Sigmoid colon (tissue), 6 donors: ENCODE measurements at regions not wholly inside any gene's neighbourhood (a gene's known extent, or its start where the extent isn't known, plus 50 kb on each side); places are given as distances from the start of the nearest gene placed in this dataset.

ENCODE experiments used
- DNase-seq: peaks from one replicate; pipeline ENCODE4 v3.0.0-alpha.2; 2019
- H3K27ac ChIP-seq, 4 donors: fragments of 200-600 bp; sonication (generic); one replicate each; pipeline ENCODE4 v1.5.1; 2016 to 2019; ENCODE audit warnings: mild to moderate bottlenecking in 1 of 4
- H3K27me3 ChIP-seq, 3 donors: fragments of 200-600 bp; sonication (generic); one replicate each; pipeline ENCODE4 v1.5.1; 2019; ENCODE audit warnings: mild to moderate bottlenecking in 1 of 3
- H3K36me3 ChIP-seq, 4 donors: fragments of 200-600 bp; sonication (generic); one replicate each; pipeline ENCODE4 v1.5.1; 2016 to 2019
- H3K4me1 ChIP-seq, 4 donors: fragments of 200-600 bp; sonication (generic); one replicate each; pipeline ENCODE4 v1.5.1; 2017 to 2019
- H3K4me3 ChIP-seq, 4 donors: fragments of 200-600 bp; sonication (generic); one replicate each; pipeline ENCODE4 v1.5.1; 2017 to 2019; ENCODE audit warnings: mild to moderate bottlenecking in 2 of 4, moderate library complexity in 1 of 4
- H3K9me3 ChIP-seq, 4 donors: fragments of 200-600 bp in 3 of 4; sonication (generic) in 3 of 4; one replicate each; pipeline versions ENCODE4 v1.5.1 to v1.6.1; 2013 to 2019
- EP300 ChIP-seq, 4 donors: sonication (generic); formaldehyde crosslinking; IDR thresholded peaks; one replicate each; pipeline ENCODE4 v1.6.1; 2017; ENCODE audit warnings: antibody characterized with exemption in 4 of 4
- POLR2A ChIP-seq, 2 donors: fragments of 450-650 bp; IDR thresholded peaks; one replicate each; pipeline ENCODE4 v1.6.1; 2016; ENCODE audit warnings: antibody characterized with exemption in 2 of 2, mild to moderate bottlenecking in 2 of 2, moderate library complexity in 2 of 2
- POLR2AphosphoS5 ChIP-seq, 4 donors: sonication (generic); formaldehyde crosslinking; IDR thresholded peaks; one replicate each; pipeline ENCODE4 v1.6.1; 2017; ENCODE audit warnings: antibody characterized with exemption in 4 of 4
- WGBS, 2 donors: extraction: QIAGEN DNeasy Blood & Tissue Kit; methylation state at CpG; one replicate each; pipeline ENCODE4 v1.1.7; 2013; 5-methylcytosine and 5-hydroxymethylcytosine counted together
- intact Hi-C: fragments of 100-400 bp; cut with DNase I; formaldehyde crosslinking; loops from one replicate; pipeline ENCODE4 v1.15.1; 2023
- TF ChIP-seq, protein P1 (sequence below), 4 experiments: fragments of 450-650 bp in 3 of 4; fragments of 200-600 bp in 1 of 4; IDR thresholded peaks; one replicate each; pipeline ENCODE4 v1.5.1; 2016 to 2019; ENCODE audit warnings: antibody characterized with exemption in 4 of 4, mild to moderate bottlenecking in 3 of 4, moderate library complexity in 2 of 4
- donor health status: healthy with polysubstance abuse.
- donor health status: healthy.

DNA sequence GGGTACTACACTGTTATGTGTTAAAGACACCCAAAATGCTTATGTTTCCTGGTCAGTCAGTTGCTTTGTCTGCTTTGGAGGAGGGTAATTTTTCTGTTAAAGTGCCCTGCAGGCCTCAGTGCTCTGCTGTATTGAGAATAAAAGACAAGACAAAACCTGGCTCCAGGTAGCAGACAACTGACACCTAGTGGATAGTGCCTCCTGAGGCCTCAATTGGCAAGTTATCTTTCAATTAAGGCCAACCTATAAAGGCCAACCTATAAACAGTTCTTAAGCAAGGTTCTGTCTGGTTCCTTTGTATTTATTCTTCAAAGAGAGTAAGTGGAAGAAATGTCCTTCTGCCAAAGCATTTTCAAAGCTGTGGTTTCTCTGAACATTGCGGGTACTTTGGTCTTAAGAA lies 773.8 kb downstream of the MECOM start:
- intact Hi-C loops = no loop called here
- TF ChIP-seq POLR2A (IDR thresholded peaks at IDR 0.05) = no peak
- TF ChIP-seq POLR2AphosphoS5 (IDR thresholded peaks at IDR 0.05) = no peak
- TF ChIP-seq, protein P1, sequence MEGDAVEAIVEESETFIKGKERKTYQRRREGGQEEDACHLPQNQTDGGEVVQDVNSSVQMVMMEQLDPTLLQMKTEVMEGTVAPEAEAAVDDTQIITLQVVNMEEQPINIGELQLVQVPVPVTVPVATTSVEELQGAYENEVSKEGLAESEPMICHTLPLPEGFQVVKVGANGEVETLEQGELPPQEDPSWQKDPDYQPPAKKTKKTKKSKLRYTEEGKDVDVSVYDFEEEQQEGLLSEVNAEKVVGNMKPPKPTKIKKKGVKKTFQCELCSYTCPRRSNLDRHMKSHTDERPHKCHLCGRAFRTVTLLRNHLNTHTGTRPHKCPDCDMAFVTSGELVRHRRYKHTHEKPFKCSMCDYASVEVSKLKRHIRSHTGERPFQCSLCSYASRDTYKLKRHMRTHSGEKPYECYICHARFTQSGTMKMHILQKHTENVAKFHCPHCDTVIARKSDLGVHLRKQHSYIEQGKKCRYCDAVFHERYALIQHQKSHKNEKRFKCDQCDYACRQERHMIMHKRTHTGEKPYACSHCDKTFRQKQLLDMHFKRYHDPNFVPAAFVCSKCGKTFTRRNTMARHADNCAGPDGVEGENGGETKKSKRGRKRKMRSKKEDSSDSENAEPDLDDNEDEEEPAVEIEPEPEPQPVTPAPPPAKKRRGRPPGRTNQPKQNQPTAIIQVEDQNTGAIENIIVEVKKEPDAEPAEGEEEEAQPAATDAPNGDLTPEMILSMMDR (IDR thresholded peaks at IDR 0.05) = no peak
- no peak for TF ChIP-seq EP300 (IDR thresholded peaks at IDR 0.05)

DNA sequence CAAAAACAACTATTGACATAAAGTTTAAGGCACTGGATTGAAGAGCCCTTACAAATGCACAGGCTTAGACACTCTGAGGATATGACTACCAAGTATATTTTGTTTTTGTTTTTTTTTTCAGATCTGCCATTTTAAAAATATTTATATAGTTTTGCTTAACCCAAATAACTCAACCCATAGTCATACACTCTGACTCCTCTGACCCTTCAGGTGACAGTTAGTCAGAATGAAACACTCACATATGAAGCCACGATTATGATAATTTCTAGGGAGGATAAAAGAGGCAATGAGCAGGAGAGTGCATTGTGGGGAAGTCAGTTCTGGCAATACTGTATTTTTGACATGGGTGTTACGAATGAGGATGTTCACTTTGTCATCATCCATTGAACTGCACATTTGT lies 774.7 kb downstream of the MECOM start:
- DNase-seq = no peak
- no peaks in the 10 kb centered on the region for H3K9me3 ChIP-seq
- no peak overlapping the region for H3K4me3 ChIP-seq
- TF ChIP-seq, protein P1 (IDR thresholded peaks at IDR 0.05) = no peak
- no peak for TF ChIP-seq POLR2AphosphoS5 (IDR thresholded peaks at IDR 0.05)
- no peak for TF ChIP-seq EP300 (IDR thresholded peaks at IDR 0.05)
- no peak for TF ChIP-seq POLR2A (IDR thresholded peaks at IDR 0.05)
- no peak overlapping the region for H3K27ac ChIP-seq
- H3K4me1 ChIP-seq = peaks cover 0 to 18% (median 16%) of the 10 kb centered on the region in 4 donors
- WGBS, 2 donors = 84 to 85% methylated on average over 2 of the region's 2 CpGs
- H3K36me3 ChIP-seq = no peaks in the 10 kb centered on the region
- no peaks in the 10 kb centered on the region for H3K27me3 ChIP-seq
- intact Hi-C loops = no loop called here

More for the DNA sequence above, 773.8 kb downstream of the MECOM start:
- Histone ChIP-seq H3K4me3 (no peak overlapping the region), H3K27me3 (no peaks in the 10 kb centered on the region), H3K27ac (no peak overlapping the region), H3K36me3 (no peaks in the 10 kb centered on the region), H3K9me3 (no peaks in the 10 kb centered on the region), H3K4me1 (peaks cover 0 to 10% (median 7%) of the 10 kb centered on the region in 4 donors)
- DNase-seq = no peak
- WGBS, 2 donors = 72 to 98% methylated on average over 1 of the region's 1 CpG

GRCh38 chr3:168885028-168885427 lies 778.5 kb downstream of the MECOM start:
- Histone ChIP-seq H3K9me3 (no peaks in the 10 kb centered on the region), H3K27me3 (no peaks in the 10 kb centered on the region), H3K4me1 (peaks cover 0 to 19% (median 16%) of the 10 kb centered on the region in 4 donors), H3K36me3 (no peaks in the 10 kb centered on the region), H3K4me3 (no peak overlapping the region), H3K27ac (peak overlapping the region in 1 of 4 donors; percentile 22)
- TF ChIP-seq POLR2A (IDR thresholded peaks at IDR 0.05) (no peak), POLR2AphosphoS5 (IDR thresholded peaks at IDR 0.05) (no peak), EP300 (IDR thresholded peaks at IDR 0.05) (no peak)
- TF ChIP-seq, protein P1 (IDR thresholded peaks at IDR 0.05) = no peak
- WGBS, 2 donors = 84 to 93% methylated on average over 2 of the region's 2 CpGs
- intact Hi-C loops = no loop called here
- no peak for DNase-seq

GRCh38 chr3:168884353-168884903 lies 779.1 kb downstream of the MECOM start:
- DNase-seq = no peak
- 0 to 1% methylated on average over 1 of the region's 1 CpG for WGBS, 2 donors
- no peak overlapping the region for H3K4me3 ChIP-seq
- H3K36me3 ChIP-seq = no peaks in the 10 kb centered on the region
- peak overlapping the region in 1 of 4 donors; percentile 22 for H3K27ac ChIP-seq
- H3K27me3 ChIP-seq = no peaks in the 10 kb centered on the region
- no peaks in the 10 kb centered on the region for H3K9me3 ChIP-seq
- H3K4me1 ChIP-seq = peaks cover 0 to 19% (median 16%) of the 10 kb centered on the region in 4 donors
- intact Hi-C loops = no loop called here
- TF ChIP-seq POLR2AphosphoS5 (IDR thresholded peaks at IDR 0.05) = peak in 1 of 4 donors; percentile 20
- TF ChIP-seq, protein P1 (IDR thresholded peaks at IDR 0.05) = no peak
- TF ChIP-seq POLR2A (IDR thresholded peaks at IDR 0.05) = no peak
- no peak for TF ChIP-seq EP300 (IDR thresholded peaks at IDR 0.05)

GRCh38 chr3:168883145-168883544 lies 780.4 kb downstream of the MECOM start:
- peaks cover 0 to 26% (median 18%) of the 10 kb centered on the region in 4 donors for H3K4me1 ChIP-seq
- H3K27me3 ChIP-seq = no peaks in the 10 kb centered on the region
- H3K36me3 ChIP-seq = no peaks in the 10 kb centered on the region
- 0 to 89% methylated on average over 1 of the region's 1 CpG for WGBS, 2 donors
- intact Hi-C loops = no loop called here
- no peak overlapping the region for H3K27ac ChIP-seq
- TF ChIP-seq EP300 (IDR thresholded peaks at IDR 0.05) = no peak
- TF ChIP-seq, protein P1 (IDR thresholded peaks at IDR 0.05) = no peak
- no peak for TF ChIP-seq POLR2AphosphoS5 (IDR thresholded peaks at IDR 0.05)
- no peak for TF ChIP-seq POLR2A (IDR thresholded peaks at IDR 0.05)
- no peaks in the 10 kb centered on the region for H3K9me3 ChIP-seq
- H3K4me3 ChIP-seq = no peak overlapping the region
- DNase-seq = no peak
